WTC11 (cell line): ENCODE measurements at regions not wholly inside any gene's neighbourhood (a gene's known extent, or its start where the extent isn't known, plus 50 kb on each side); places are given as distances from the start of the nearest gene placed in this dataset.

Source experiments
- ATF2 ChIP-seq: sonication (generic); formaldehyde crosslinking; IDR thresholded peaks from 2 replicates; pipeline ENCODE4 v1.8.1; 2022; ENCODE audit warnings: low read depth, missing genetic modification reagents, borderline replicate concordance
- CREM ChIP-seq: sonication (generic); formaldehyde crosslinking; IDR thresholded peaks from 2 replicates; pipeline ENCODE4 v1.8.1; 2022; ENCODE audit warnings: mild to moderate bottlenecking, missing genetic modification reagents, moderate library complexity
- CTCF ChIP-seq: fragments of 200-600 bp; IDR thresholded peaks from 2 replicates; pipeline ENCODE4 v1.8.0; 2022; ENCODE audit warnings: antibody characterized with exemption
- ESRRA ChIP-seq: sonication (generic); formaldehyde crosslinking; IDR thresholded peaks from 2 replicates; pipeline ENCODE4 v1.8.1; 2022; ENCODE audit warnings: mild to moderate bottlenecking, missing genetic modification reagents, borderline replicate concordance
- NFYB ChIP-seq: sonication (generic); formaldehyde crosslinking; conservative IDR thresholded peaks from 2 replicates; pipeline ENCODE4 v1.8.0; 2022; ENCODE audit warnings: low read depth, missing genetic modification reagents
- NR2C2 ChIP-seq: sonication (generic); formaldehyde crosslinking; IDR thresholded peaks from 2 replicates; pipeline ENCODE4 v1.8.0; 2022; ENCODE audit warnings: mild to moderate bottlenecking, missing genetic modification reagents
- SP1 ChIP-seq: sonication (generic); formaldehyde crosslinking; conservative IDR thresholded peaks from 2 replicates; pipeline ENCODE4 v1.8.1; 2022; ENCODE audit warnings: missing genetic modification reagents
- TCF7 ChIP-seq: sonication (generic); formaldehyde crosslinking; IDR thresholded peaks from 2 replicates; pipeline ENCODE4 v1.8.0; 2022; ENCODE audit warnings: mild to moderate bottlenecking, low read depth, missing genetic modification reagents, moderate library complexity

GRCh38 chr4:26151615-26152014 lies 169.2 kb upstream of the RBPJ start:
- TF ChIP-seq CTCF: no peak
- TF ChIP-seq SP1: no peak
- TF ChIP-seq ATF2 (CRISPR knock-in tag): no peak
- no peak for TF ChIP-seq NR2C2 (CRISPR knock-in tag)
- TF ChIP-seq ESRRA (CRISPR knock-in tag): no peak
- TF ChIP-seq TCF7: no peak
- TF ChIP-seq NFYB (CRISPR knock-in tag): no peak
- no peak for TF ChIP-seq CREM (CRISPR knock-in tag)
